NB4 (cell line): ENCODE measurements at regions not wholly inside any gene's neighbourhood (a gene's known extent, or its start where the extent isn't known, plus 50 kb on each side); places are given as distances from the start of the nearest gene placed in this dataset.

Experiments
- POLR2A ChIP-seq: IDR thresholded peaks from 2 replicates; pipeline ENCODE4 v1.6.1; 2011; ENCODE audit warnings: mild to moderate bottlenecking; ENCODE audit not compliant: insufficient read length; ENCODE audit errors: extremely low read depth
- TF ChIP-seq, protein P1 (sequence below): IDR thresholded peaks from 2 replicates; pipeline ENCODE4 v1.6.1; 2011; ENCODE audit warnings: low read depth, low read length
- TF ChIP-seq, protein P2 (sequence below): IDR thresholded peaks from one replicate; pipeline ENCODE4 v1.5.1; 2012; ENCODE audit warnings: low read depth, low read length

GRCh38 chr2:147108548-147108947 lies 736.3 kb upstream of the ACVR2A start:
- TF ChIP-seq POLR2A, result no peak
- TF ChIP-seq, protein P1, sequence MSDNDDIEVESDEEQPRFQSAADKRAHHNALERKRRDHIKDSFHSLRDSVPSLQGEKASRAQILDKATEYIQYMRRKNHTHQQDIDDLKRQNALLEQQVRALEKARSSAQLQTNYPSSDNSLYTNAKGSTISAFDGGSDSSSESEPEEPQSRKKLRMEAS, result no peak
- TF ChIP-seq, protein P2, sequence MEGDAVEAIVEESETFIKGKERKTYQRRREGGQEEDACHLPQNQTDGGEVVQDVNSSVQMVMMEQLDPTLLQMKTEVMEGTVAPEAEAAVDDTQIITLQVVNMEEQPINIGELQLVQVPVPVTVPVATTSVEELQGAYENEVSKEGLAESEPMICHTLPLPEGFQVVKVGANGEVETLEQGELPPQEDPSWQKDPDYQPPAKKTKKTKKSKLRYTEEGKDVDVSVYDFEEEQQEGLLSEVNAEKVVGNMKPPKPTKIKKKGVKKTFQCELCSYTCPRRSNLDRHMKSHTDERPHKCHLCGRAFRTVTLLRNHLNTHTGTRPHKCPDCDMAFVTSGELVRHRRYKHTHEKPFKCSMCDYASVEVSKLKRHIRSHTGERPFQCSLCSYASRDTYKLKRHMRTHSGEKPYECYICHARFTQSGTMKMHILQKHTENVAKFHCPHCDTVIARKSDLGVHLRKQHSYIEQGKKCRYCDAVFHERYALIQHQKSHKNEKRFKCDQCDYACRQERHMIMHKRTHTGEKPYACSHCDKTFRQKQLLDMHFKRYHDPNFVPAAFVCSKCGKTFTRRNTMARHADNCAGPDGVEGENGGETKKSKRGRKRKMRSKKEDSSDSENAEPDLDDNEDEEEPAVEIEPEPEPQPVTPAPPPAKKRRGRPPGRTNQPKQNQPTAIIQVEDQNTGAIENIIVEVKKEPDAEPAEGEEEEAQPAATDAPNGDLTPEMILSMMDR, result no peak
